MM.1S (cell line): ENCODE measurements at regions not wholly inside any gene's neighbourhood (a gene's known extent, or its start where the extent isn't known, plus 50 kb on each side); places are given as distances from the start of the nearest gene placed in this dataset.

Experiments
- CTCF ChIP-seq: fragments of 300-600 bp; sonication (generic); IDR thresholded peaks from 2 replicates; pipeline ENCODE4 v1.5.1; 2016; ENCODE audit warnings: antibody characterized with exemption, low read length, mixed read lengths
- EZH2phosphoT487 ChIP-seq: fragments of 300-600 bp; sonication (generic); IDR thresholded peaks from 2 replicates; pipeline ENCODE4 v1.6.1; 2018; ENCODE audit warnings: antibody characterized with exemption, low read length

DNA sequence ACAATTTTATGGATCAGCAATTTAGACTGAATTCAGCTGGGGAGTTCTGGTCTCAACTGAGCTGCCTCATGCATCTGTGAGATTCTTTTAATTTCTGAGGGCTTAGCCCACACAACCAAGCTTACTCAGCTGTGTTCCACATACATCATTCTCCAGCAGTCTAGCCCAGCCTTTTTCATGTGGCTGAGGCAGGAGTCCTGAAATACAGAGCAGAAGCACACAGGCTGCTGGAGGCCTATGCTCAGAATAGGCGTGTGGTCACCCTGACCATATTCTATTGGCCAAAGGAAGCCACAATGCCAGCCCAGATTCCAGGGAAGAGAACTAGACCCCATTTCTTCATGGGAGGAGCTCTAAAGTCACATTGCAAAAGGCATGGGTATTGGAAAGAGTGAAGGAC, 72.3 kb upstream of the DHRS4 start:
- TF ChIP-seq EZH2phosphoT487: no peak
- no peak for TF ChIP-seq CTCF
